HG02885 (cell line): ENCODE measurements at regions not wholly inside any gene's neighbourhood (a gene's known extent, or its start where the extent isn't known, plus 50 kb on each side); places are given as distances from the start of the nearest gene placed in this dataset.
"Not testable (repeated sequence)": the region's sequence is repeated elsewhere in the genome, so short reads cannot be mapped to it uniquely, and the experiment has no call there.

Experiments used
- ATAC-seq: cut with Tn5 transposase; IDR thresholded peaks from one replicate; pipeline ENCODE4 v1.9.1; 2021; ENCODE audit warnings: mild to moderate bottlenecking; ENCODE audit not compliant: unreplicated experiment, poor library complexity

DNA sequence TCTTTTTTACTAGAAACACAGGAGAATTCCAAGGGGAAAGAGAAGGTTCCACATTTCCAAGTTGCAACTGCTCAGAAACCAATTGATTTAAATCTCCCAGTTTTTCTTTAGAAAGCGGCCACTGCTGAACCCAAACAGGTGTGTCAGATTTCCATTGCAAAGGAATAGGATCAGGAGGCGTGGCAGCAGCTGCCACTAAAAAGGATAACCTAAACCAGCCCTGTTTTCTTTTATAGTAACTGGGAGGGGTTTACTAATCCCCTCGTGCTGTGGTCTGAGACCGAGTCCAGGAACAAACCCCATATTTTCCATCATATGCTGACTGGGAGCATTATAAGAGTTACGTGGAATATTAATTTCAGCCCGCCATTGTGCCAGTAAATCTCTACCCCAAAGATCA, 1504.0 kb downstream of the UQCRFS1 start:
- ATAC-seq = not testable (repeated sequence)

DNA sequence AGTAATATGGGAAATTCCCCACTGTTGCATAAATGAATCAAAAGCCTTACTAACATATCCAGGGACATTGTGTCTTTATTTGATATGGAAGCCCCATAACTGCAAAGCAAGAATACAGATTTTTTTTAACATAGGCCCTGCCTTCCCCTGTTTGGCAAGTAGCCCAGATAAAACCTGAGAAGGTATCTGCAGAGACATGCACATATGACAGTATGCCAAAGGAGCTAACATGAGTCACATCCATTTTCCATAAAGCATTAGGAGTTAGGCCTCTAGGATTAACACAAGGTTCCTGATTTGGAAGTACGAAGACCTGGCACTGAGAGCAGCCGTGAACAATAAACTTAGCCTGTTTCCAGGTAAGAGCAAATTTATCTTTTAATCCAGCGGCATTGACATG, 1505.9 kb downstream of the UQCRFS1 start:
- ATAC-seq = not testable (repeated sequence)

DNA sequence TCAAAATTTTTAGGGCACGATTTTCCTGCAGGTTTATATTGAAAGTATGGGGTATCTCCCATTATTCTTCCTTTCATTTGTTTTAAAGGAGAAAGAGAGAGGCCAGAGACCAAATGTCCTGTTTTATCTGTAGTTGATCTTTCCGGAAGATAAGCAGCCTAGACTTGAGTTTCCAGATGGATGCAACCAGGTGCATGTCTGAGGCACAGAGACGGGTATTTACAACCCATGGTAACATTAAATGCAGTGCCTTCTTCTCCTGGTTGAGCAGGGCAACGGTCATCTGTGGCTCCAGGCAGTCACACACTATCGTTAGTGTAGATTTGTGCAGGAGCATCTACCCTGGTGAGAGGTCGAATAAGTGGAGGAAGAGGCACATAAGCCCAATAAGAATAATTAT, 1507.1 kb downstream of the UQCRFS1 start:
- ATAC-seq = no peak

DNA sequence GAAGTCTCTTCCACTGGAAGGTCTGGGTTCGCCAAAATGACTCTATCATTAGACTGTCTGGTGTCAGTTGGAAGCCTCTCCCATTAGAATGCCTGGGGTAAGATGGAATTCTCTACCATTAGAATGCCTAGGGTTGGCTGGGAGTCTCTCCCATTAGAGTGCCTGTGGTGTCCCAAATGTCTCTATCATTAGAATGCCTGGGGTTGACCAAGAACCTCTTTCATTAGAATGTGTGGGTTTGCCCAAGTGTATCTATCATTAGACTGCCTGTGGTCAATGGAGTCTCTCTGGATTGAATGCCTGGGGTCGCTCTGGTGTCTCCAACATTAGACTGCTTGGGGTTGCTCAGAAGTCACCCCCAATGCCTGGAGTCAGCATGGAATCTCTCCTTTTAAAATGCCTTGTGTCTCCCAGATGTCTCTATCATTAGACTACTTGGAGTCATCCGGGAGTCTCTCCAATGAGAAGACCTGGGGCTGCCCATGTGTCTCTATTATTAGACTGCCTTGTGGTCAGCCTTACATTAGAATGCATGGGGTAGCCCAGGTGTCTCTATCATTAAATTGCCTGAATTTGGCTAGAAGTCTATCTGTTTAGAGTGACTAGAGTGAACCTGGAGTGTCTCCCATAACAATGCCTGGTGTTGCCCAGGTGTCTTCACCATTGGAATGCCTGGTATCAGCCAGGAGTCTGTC, 1518.4 kb downstream of the UQCRFS1 start:
- no peak for ATAC-seq

DNA sequence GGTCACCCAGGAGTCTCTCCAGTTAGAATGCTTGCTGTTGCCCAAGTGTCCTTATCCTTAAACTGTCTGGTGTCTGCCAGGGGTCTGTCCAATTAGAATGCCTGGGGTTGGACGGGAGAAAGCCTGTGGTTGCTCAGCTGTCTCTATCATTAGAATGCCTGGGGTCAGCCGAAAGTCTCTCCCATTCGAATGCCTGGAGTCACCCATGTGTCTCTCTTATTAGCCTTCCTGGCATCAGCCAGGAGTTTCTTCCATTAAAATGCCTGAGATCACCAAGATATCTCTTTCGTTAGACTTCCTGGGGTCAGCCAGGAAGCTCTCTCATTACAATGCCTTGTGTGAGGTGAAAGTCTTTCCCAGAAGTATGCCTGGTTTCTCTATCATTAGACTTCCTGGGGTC, 1521.0 kb downstream of the UQCRFS1 start:
- ATAC-seq = no peak

DNA sequence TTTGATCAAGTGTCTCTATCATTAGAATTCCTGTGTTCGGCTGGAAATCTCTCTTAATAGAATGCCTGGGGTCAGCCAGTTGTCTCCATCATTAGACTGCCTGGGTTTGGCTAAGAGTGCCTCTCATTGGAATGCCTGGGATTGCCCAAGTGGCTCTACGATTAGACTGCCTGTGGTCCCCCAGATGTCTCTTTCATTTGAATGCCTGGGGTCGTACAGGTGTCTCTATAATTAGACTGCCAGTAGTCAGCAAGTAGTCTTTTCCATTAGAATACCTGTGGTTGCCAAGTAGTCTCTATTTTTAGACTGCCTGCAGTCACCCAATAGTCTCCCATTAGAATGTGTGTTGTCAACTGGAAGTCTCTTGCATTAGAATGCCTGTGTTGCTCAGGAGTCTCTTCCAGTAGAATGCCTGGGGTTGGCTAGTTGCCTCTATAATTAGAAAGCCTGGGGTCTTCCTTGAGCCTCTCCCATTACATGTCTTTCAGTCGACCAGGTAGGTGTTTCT, 1523.2 kb downstream of the UQCRFS1 start:
- ATAC-seq = no peak

DNA sequence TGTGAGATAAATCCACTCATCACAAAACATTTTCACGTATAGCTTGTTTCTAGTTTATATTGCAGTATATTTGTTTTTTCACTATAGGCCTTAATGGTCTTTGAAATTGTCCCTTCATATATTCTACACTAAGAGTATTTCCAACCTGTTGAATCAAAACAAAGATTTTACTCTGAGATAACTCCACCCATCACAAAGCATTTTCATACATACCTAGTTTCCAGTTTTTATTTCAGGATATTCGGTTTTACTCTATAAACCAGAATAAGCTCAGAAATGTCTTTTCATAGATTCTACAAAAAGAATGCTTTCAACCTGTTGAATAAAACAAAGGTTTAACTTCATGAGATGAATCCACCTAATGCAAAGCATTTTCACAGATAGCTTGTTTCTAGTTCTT, 1528.7 kb downstream of the UQCRFS1 start:
- ATAC-seq = no peak

DNA sequence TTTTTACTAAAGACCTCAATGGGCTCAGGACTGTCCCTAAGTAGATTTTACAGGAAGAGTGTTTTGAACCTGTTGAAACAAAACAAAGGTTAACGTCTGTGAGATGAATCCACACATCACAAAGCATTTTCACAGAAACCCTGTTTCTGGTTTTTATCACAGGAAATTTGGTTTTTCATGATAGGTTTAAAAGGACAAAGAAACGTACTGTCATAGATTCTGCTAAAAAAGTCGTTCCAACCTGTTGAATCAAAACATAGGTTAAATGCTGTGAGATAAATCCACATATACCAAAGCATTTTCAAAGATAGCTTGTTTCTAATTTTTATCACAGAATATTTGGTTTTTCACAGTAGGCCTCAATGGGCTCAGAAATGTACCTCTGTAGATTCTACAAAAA, 1531.0 kb downstream of the UQCRFS1 start:
- ATAC-seq = no peak

DNA sequence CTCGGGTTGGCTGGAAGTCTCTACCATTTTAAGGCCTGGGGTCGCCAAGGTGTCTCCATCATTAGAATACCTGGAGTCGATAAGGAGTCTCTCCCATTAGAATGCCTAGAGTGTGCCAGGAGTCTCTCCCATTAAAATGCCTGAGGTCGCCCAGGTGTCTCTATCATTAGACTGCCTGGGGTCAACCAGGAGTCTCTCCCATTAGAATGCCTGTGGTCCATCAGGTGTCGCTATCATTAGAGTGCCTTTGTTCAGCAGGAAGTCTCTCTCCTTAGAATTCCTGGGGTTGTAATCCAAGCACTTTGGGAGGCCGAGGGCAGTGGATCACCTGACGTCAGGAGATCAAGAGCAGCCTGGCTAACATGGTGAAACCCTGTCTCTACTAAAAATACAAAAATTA, 1533.0 kb downstream of the UQCRFS1 start:
- no peak for ATAC-seq

DNA sequence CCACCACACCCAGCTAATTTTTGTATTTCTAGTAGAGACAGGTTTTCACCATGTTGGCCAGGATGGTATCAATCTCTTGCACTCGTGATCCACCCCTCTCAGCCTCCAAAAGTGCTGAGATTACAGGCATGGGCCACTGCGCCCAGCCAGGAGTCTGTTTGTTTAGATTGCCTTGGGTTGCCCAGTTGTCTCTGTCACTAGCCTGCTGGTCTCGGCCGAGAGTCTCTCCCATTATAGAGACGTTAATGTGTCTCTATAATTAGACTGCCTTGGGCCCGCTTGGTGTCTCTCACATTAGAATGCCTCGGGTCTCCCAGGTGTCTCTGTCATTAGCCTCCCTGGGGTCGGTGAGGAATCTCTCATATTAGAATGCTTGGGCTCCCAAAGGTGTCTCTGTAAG, 1533.6 kb downstream of the UQCRFS1 start:
- ATAC-seq = no peak

DNA sequence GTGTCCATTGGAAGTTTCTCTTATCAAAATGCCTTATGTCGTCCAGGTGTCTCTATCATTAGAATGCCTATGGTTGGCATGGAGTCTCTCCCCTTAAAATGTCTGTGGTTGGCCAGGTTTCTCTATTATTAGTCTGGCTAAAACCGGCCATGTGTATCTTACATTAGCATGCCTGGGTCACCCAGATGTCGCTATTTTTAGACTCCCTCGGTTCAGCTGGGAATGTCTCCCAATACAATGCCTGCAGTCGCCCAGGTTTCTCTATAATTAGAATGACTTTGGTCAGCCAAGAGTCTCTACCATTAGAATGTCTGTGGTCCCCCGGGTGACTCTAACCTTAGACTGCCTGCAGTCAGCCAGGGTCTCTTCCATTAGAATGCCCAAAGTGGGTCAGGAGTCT, 1536.1 kb downstream of the UQCRFS1 start:
- ATAC-seq = no peak

DNA sequence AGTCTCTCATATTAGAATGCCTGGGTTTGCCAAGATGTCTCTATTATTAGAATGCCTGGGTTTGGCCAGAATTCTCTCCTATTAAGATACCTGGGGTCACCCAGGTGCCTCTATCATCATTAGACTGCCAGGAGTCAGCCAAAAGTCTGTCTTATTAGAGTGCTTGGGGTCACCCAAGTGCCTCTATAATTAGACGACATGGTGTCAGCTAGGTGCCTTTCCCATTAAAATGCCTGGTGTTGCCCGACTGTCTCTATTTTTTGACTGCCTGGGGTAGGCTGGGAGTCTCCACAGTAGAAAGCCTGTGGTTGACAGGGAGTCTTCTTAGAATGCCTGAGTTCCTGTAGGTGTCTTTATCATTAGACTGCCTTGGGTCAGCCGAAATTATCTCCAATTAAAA, 1536.6 kb downstream of the UQCRFS1 start:
- no peak for ATAC-seq

DNA sequence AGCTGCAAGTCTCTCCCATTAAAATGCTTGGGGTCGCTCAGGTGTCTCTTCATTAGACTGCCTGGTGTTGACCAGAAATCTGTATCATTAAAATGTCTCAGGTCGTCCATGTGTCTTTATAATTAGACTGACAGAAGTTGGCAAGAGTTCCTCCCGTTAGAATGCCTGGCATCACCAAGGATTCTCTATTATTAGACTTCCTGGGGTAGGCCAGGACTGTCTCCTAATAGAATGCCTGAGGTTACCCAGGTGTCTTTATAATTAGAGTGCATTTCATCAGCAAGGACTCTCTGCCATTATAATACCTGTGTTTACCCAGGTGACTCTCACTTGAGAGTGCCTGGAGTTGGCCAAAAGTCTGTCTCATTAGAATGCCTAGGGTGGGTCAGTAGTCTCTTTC, 1537.2 kb downstream of the UQCRFS1 start:
- no peak for ATAC-seq

DNA sequence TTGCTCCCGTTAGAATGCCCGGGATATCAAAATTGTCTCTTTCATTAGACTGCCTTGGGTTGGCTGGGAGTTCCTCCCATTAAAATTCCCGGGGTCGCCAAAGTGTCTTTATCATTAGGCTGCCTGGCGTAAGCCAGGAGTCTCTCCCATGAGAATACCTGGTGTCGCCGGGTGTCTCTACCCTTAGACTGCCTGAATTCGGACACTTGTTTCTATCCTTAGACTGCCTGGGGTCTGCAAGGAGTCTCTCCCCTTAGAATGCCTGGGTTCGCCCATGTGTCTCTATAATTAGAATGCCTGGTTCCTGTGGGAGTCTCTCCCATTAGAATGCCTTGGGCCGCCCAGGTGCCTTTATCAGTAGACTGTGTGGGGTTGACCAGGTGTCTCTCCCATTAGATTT, 1538.2 kb downstream of the UQCRFS1 start:
- ATAC-seq = no peak

DNA sequence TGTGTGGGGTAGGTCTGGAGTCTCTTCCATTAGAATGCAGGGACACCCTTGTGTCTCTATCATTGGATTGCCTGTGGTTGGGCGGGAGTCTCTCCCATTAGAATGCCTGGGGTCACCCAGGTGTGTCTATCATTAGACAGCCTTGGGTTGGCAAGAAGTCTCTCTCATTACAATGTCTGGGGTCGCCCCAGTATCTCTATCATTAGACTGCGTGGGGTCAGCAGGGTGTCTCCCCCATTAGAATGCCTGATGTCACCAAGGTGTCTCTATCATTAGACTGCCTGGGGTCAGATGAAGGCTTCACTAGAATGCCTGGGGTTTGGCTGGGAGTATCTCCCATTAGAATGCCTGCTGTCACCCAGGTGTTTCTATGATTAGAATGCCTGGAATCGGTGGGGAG, 1539.0 kb downstream of the UQCRFS1 start:
- no peak for ATAC-seq

DNA sequence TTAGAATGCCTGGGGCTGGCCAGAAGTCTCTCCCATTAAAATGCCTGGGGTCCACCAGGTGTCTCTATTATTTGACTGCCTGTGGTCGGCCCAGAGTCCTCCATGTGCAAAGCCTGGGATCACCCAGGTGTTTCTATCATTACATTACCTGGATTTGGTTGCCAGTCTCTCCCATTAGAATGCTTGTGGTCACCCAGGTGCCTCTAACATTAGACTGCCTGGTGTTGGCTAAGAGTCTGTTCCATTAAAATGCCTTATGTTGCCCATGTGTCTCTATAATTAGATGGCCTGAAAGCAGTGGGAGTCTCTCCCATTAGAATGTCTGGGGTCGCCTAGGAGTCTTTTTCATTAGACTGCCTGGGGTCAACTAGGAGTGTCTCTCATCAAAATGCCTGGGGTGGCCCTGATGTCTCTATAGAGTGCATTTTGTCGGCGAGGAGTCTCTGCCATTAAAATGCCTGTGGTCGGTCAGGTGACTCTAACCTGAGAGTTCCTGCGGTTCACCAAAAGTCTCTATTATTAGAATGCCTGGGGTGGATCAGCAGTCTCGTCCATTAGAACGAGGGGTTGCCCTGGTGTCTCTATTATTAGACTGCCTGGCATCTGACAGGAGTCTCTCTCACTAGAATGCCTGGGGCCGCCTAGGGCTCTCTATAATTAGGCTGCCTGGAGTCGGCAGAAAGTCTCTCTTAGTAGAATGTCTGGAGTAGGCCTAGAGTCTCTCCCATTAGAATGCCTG, 1540.5 kb downstream of the UQCRFS1 start:
- no peak for ATAC-seq

DNA sequence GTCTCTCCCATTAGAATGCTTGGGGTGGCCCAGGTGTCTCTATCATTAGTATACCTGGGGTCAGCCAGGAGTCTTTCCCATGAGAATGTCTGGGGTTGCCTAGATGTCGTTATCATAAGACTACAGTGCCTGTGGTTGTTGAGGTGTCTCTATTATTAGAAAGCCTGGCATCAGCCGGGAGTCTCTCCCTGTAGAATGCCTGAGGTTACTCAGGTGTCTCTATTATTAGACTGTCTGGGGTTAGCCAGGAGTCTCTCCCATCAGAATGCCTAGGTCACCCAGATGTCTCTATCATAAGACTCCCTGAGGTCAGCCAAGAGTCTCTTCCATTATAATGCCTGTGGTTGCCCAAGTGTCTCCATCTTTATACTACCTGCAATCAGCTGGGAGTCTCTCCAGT, 1541.1 kb downstream of the UQCRFS1 start:
- no peak for ATAC-seq

DNA sequence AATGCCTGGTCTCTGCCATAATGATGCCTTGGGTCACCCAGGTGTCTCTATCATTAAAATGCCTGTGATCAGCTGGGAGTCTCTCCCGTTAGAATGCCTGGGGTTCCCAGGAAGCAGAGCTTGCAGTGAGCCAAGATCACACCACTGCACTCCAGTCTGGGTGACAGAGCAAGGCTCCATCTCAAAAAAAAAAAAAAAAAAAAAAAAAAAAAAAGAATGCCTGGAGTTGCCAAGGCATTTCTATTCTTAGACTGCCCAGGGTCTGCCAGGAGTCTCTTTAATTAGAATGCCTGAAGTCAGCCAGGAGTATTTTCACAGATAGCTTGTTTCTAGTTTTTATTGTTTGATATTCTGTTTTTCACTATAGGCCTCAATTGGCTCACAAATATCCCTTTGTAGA, 1552.5 kb downstream of the UQCRFS1 start:
- no peak for ATAC-seq

DNA sequence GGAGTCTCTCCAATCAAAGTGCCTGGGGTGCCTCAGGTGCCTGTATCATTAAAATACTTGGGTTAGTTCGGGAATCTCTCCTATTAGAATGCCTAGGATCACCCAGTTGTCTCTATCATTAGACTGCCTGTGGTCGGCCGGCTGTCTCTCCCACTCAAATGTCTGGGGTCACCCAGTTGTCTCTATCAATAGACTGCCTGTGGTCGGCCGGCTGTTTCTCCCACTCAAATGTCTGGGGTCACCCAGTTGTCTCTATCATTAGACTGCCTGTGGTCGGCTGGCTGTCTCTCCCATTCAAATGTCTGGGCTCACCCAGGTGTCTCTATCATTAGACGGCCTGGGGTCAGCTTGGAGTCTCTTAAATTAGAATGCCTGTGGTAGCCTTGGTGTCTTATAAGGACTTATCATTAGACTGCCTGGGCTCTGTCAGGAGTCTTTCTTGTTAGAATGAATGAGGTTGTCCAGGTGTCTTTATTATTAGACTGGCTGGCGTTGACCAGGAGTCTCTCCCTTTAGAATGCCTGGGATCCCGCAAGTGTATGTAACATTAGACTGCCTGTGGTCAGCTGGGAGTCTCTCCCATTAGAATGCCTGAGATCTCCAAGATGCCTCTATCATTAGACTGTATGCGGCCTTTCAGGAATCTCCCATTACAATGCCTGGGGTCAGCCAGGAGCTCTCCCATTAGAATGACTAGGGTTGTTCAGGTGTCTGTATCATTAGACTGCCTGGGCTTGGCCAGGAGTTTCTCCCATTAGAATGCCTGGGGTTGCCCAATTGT, 1555.5 kb downstream of the UQCRFS1 start:
- ATAC-seq = no peak

DNA sequence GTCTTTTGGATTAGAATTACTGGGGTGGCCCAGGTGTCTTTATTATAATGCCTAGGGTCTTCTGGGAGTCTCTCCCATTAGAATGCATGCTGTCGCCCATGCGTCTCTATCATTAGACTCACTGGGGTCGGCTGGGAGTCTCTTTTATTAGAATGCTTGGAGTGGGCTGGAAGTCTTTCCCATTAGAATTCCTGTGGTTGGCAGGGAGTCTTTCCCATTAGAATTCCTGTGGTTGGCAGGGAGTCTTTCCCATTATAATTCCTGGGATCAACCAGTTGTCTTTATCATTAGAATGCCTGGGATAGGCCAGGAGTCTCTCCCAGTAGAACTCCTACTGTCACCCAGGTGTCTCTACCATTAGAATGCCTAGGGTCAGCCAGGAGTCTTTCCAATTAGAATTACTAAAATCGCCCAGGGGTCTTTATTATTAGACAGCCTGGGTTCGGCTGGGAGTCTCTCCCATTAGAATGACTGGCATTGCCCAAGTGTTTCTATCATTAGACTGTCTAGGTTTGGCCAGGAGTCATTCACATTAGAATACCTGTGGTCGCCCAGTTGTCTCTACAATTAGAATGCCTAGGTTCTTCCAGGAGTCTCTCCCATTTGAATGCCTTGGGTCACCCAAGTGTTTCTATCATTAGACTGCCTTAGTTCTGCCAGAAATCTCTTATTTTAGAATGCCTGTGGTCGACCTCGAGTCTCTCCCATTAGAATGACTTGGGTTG, 1558.5 kb downstream of the UQCRFS1 start:
- ATAC-seq = no peak

DNA sequence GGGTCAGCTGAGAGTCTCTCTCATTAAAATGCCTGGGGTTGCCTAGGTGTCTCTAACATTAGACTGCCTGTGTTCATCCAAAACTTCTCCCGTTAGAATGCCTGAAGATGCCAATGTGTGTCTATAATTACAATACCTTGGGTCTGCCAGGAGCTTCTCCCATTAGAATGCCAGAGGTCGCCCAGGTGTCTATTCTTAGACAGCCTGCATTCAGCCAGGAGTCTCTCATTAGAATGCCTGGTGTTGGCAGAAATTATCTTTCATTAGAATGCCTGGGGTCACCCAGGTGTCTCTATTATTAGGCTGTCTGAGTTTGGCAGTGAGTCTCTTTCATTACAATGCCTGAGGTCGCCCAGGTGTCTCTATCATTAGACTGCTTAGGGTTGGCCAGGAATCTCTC, 1560.2 kb downstream of the UQCRFS1 start:
- no peak for ATAC-seq
